SK-N-SH (cell line): ENCODE measurements at regions not wholly inside any gene's neighbourhood (a gene's known extent, or its start where the extent isn't known, plus 50 kb on each side); places are given as distances from the start of the nearest gene placed in this dataset.

Source experiments
- CTCF ChIA-PET: fragments of 300-600, 350-600 bp; formaldehyde crosslinking; extraction: SDS; loops from one replicate; lab custom pipeline; 2021; lab: Yijun Ruan, JAX
- POLR2A ChIA-PET: fragments of 350-600 bp; sonication (Branson Sonifier 250); formaldehyde crosslinking; extraction: SDS; loops from one replicate; lab custom pipeline; 2020; ENCODE audit warnings: antibody characterized with exemption, inconsistent platforms; lab: Yijun Ruan, JAX
- DNase-seq: peaks from one replicate; pipeline ENCODE4 v3.0.0; 2012
- H2AFZ ChIP-seq: fragments of 200-600 bp; sonication (generic); 2 replicates; pipeline ENCODE4 v1.8.1; 2016; ENCODE audit warnings: antibody characterized with exemption, mild to moderate bottlenecking, low read depth
- H3F3A ChIP-seq: fragments of 200-600 bp; sonication (generic); replicated peaks from 2 replicates; pipeline ENCODE3; 2016; ENCODE audit warnings: antibody characterized with exemption, mild to moderate bottlenecking; ENCODE audit not compliant: insufficient read depth
- H3K27ac ChIP-seq, 2 experiments: fragments of 200-500 bp in 1 of 2; fragments of 200-600 bp in 1 of 2; sonication (Bioruptor generic) in 1 of 2; sonication (generic), shearing (Covaris generic) in 1 of 2; 2 replicates each; pipeline versions ENCODE4 v1.5.1 to v1.6.1; 2014 to 2016; ENCODE audit warnings: low read depth in 2 of 2, inconsistent platforms in 1 of 2, low read length in 1 of 2, mild to moderate bottlenecking in 1 of 2, mixed read lengths in 1 of 2
- H3K27me3 ChIP-seq: fragments of 200-600 bp; sonication (generic), shearing (Covaris generic); 2 replicates; pipeline ENCODE4 v1.6.1; 2016; ENCODE audit warnings: mixed run types; ENCODE audit not compliant: insufficient read depth
- H3K36me3 ChIP-seq, 2 experiments: fragments of 200-500 bp in 1 of 2; fragments of 200-600 bp in 1 of 2; sonication (Bioruptor generic) in 1 of 2; sonication (generic) in 1 of 2; replicated peaks in 1 of 2; 2 replicates each; pipeline versions ENCODE3 to v1.5.1; 2014 to 2016; ENCODE audit warnings: low read length in 1 of 2, mild to moderate bottlenecking in 1 of 2; ENCODE audit not compliant: insufficient read depth in 2 of 2, control insufficient read depth in 1 of 2
- H3K4me1 ChIP-seq, 2 experiments: fragments of 200-500 bp in 1 of 2; fragments of 200-600 bp in 1 of 2; sonication (Bioruptor generic) in 1 of 2; sonication (generic), shearing (Covaris generic) in 1 of 2; 2 replicates each; pipeline versions ENCODE4 v1.5.1 to v1.6.1; 2014 to 2016; ENCODE audit warnings: low read depth in 1 of 2, low read length in 1 of 2, mixed run types in 1 of 2; ENCODE audit not compliant: insufficient read depth in 2 of 2, control insufficient read depth in 1 of 2
- H3K4me2 ChIP-seq: fragments of 200-600 bp; sonication (generic), shearing (Covaris generic); 2 replicates; pipeline ENCODE4 v1.6.1; 2017; ENCODE audit warnings: mixed run types
- H3K4me3 ChIP-seq, 2 experiments: fragments of 200-500 bp in 1 of 2; fragments of 200-600 bp in 1 of 2; sonication (Bioruptor generic) in 1 of 2; sonication (generic), shearing (Covaris generic) in 1 of 2; 2 replicates each; pipeline versions ENCODE4 v1.5.1 to v1.8.1; 2014 to 2016; ENCODE audit warnings: low read depth in 2 of 2, inconsistent platforms in 1 of 2, low read length in 1 of 2, mild to moderate bottlenecking in 1 of 2, mixed read lengths in 1 of 2, moderate library complexity in 1 of 2
- H3K79me2 ChIP-seq: fragments of 200-600 bp; sonication (generic); 2 replicates; pipeline ENCODE4 v1.8.1; 2017; ENCODE audit warnings: mild to moderate bottlenecking; ENCODE audit not compliant: insufficient read depth
- H3K9ac ChIP-seq: fragments of 200-600 bp; sonication (generic); 2 replicates; pipeline ENCODE4 v1.6.1; 2017; ENCODE audit warnings: mixed run types
- H3K9me2 ChIP-seq: fragments of 200-600 bp; sonication (generic); 2 replicates; pipeline ENCODE4 v1.6.1; 2017; ENCODE audit warnings: mixed run types
- H3K9me3 ChIP-seq: fragments of 200-600 bp; sonication (generic); 2 replicates; pipeline ENCODE4 v1.6.1; 2017; ENCODE audit warnings: mixed run types, mild to moderate bottlenecking, moderate library complexity
- H4K20me1 ChIP-seq: fragments of 200-600 bp; sonication (generic); 2 replicates; pipeline ENCODE4 v1.6.1; 2017; ENCODE audit warnings: mild to moderate bottlenecking, mixed run types; ENCODE audit not compliant: insufficient read depth
- CHD2 ChIP-seq: fragments of 150-350 bp; IDR thresholded peaks from 2 replicates; pipeline ENCODE4 v1.6.1; 2018; ENCODE audit warnings: low read length; ENCODE audit not compliant: partially characterized antibody
- CTCF ChIP-seq: fragments of 200-600 bp; sonication (generic); IDR thresholded peaks from 2 replicates; pipeline ENCODE4 v1.6.1; 2017; ENCODE audit warnings: antibody characterized with exemption, mild to moderate bottlenecking, moderate library complexity
- EP300 ChIP-seq, 2 experiments: IDR thresholded peaks; 2 replicates each; pipeline versions ENCODE4 v1.4.0 to v1.6.1; 2012; ENCODE audit warnings: borderline replicate concordance in 1 of 2, low read depth in 1 of 2, low read length in 1 of 2
- FOXJ3 ChIP-seq: sonication (generic); formaldehyde crosslinking; IDR thresholded peaks from 2 replicates; pipeline ENCODE4 v1.5.1; 2020; ENCODE audit warnings: mild to moderate bottlenecking, missing genetic modification reagents
- FOXM1 ChIP-seq: IDR thresholded peaks from 2 replicates; pipeline ENCODE4 v1.4.0; 2012; ENCODE audit warnings: low read depth, mild to moderate bottlenecking
- MEF2A ChIP-seq: IDR thresholded peaks from 2 replicates; pipeline ENCODE4 v1.4.0; 2012; ENCODE audit warnings: low read depth, borderline replicate concordance
- POLR2AphosphoS5 ChIP-seq: IDR thresholded peaks from 2 replicates; pipeline ENCODE4 v1.6.1; 2012; ENCODE audit warnings: low read depth, low read length
- RAD21 ChIP-seq: IDR thresholded peaks from 2 replicates; pipeline ENCODE4 v1.6.1; 2012; ENCODE audit warnings: mild to moderate bottlenecking, low read length
- RCOR1 ChIP-seq: fragments of 150-350 bp; IDR thresholded peaks from 2 replicates; pipeline ENCODE4 v1.6.1; 2017; ENCODE audit warnings: antibody characterized with exemption, low read length
- SMC3 ChIP-seq: IDR thresholded peaks from 2 replicates; pipeline ENCODE4 v1.6.1; 2012; ENCODE audit warnings: low read depth, low read length, improper control_type of control experiment
- TCF12 ChIP-seq: IDR thresholded peaks from 2 replicates; pipeline ENCODE4 v1.4.0; 2012
- ZBTB33 ChIP-seq: IDR thresholded peaks from 2 replicates; pipeline ENCODE4 v1.4.0; 2012; ENCODE audit warnings: low read depth, borderline replicate concordance
- WGBS: methylation state at CpG from one replicate; pipeline ENCODE4 v1.1.6; 2017; ENCODE audit warnings: low lambda C conversion rate; 5-methylcytosine and 5-hydroxymethylcytosine counted together
- TF ChIP-seq, protein P1 (sequence below): IDR thresholded peaks from 2 replicates; pipeline ENCODE4; 2012

DNA sequence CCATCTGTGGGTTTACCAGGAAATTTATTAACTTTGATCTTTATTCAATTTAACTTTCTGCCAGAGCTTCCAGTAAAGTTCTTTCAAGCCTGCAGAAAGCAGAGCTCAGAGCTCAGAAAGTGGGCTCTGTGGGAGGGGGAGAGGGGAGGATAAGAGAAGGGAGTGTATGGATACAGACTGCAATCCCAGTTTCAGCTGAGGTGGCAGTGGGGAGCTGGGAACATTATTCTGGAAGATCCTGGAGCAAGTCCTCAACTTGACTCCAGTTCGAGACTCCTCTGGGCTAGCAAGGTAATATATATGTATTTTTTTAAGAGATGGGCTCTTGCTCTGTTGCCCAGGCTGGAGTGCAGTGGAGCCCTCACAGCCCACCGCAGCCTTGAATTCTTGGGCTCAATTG lies 108.9 kb upstream of the NABP1 start:
- no peaks in the 10 kb centered on the region for H3K9me2 ChIP-seq
- ChIA-PET CTCF (interaction anchor here (0.5 to 1.9 kb wide), 9 partner anchors 14 to 594 kb away, joined by 3 to 10 read pairs (median 3); no protein-coding TSS in a partner anchor), POLR2A (no interaction called here)
- no peak overlapping the region for H3K9ac ChIP-seq
- TF ChIP-seq FOXM1 = no peak
- no peak for TF ChIP-seq ZBTB33
- no peak for TF ChIP-seq RCOR1
- TF ChIP-seq, protein P1, sequence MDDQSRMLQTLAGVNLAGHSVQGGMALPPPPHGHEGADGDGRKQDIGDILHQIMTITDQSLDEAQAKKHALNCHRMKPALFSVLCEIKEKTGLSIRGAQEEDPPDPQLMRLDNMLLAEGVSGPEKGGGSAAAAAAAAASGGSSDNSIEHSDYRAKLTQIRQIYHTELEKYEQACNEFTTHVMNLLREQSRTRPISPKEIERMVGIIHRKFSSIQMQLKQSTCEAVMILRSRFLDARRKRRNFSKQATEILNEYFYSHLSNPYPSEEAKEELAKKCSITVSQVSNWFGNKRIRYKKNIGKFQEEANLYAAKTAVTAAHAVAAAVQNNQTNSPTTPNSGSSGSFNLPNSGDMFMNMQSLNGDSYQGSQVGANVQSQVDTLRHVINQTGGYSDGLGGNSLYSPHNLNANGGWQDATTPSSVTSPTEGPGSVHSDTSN = no peak
- TF ChIP-seq MEF2A = no peak
- no peak overlapping the region for H2AFZ ChIP-seq
- H3K27me3 ChIP-seq = no peaks in the 10 kb centered on the region
- H3K27ac ChIP-seq = no peak overlapping the region
- H3K4me2 ChIP-seq = no peak overlapping the region
- H3F3A ChIP-seq = no peaks in the 10 kb centered on the region
- H3K79me2 ChIP-seq = no peaks in the 10 kb centered on the region
- DNase-seq = no peak
- H3K4me1 ChIP-seq = peaks cover 0 to 4% of the 10 kb centered on the region in 2 experiments; a peak in 3 of 4 replicates
- no peak overlapping the region for H3K4me3 ChIP-seq
- H4K20me1 ChIP-seq = no peaks in the 10 kb centered on the region
- H3K9me3 ChIP-seq = no peaks in the 10 kb centered on the region
- 87% methylated on average over 2 of the region's 2 CpGs for WGBS
- no peaks in the 10 kb centered on the region for H3K36me3 ChIP-seq

- peak overlapping the region; percentile 77 for H2AFZ ChIP-seq
Observed at GRCh38 chr2:191571163-191571769, 106.7 kb upstream of the NABP1 start.

More at GRCh38 chr2:191571163-191571769, 106.7 kb upstream of the NABP1 start:
- TF ChIP-seq FOXJ3 (CRISPR knock-in tag) (no peak), TCF12 (no peak), RAD21 (peak; percentile 55), CHD2 (no peak), EP300 (IDR thresholded peaks at IDR 0.05; ENCODE audit: borderline replicate concordance in 1 of 2, low read depth in 1 of 2, low read length in 1 of 2) (no peak), SMC3 (peak; percentile 49), POLR2AphosphoS5 (no peak), CTCF (peak; percentile 61), MEF2A (no peak)
- H3K9me3 ChIP-seq = no peaks in the 10 kb centered on the region
- H3K36me3 ChIP-seq = no peaks in the 10 kb centered on the region
- H3K4me2 ChIP-seq = peak overlapping the region; percentile 62
- no peaks in the 10 kb centered on the region for H3K9me2 ChIP-seq
- H3K4me1 ChIP-seq = peaks cover 0 to 5% of the 10 kb centered on the region in 2 experiments; a peak in 3 of 4 replicates
- WGBS = 36% methylated on average over 6 of the region's 6 CpGs
- POLR2A ChIA-PET = no interaction called here
- no peak for DNase-seq
- CTCF ChIA-PET = interaction anchor here (0.6 kb wide), 1 partner anchor 11 kb away, joined by 3 read pairs; no protein-coding TSS in a partner anchor
- no peaks in the 10 kb centered on the region for H3K79me2 ChIP-seq
- H3K27ac ChIP-seq = peak overlapping the region in 1 of 2 experiments; percentile 34; a peak in 3 of 4 replicates
- H3K27me3 ChIP-seq = no peaks in the 10 kb centered on the region
- peak overlapping the region; percentile 48; the same call in 1 of the 2 replicates for H3K9ac ChIP-seq
- no peaks in the 10 kb centered on the region for H4K20me1 ChIP-seq
- no peaks in the 10 kb centered on the region for H3F3A ChIP-seq
- H3K4me3 ChIP-seq = peak overlapping the region; percentile 4 to 36; a peak in 2 of 4 replicates
